Uterus (tissue), 3 donors: ENCODE measurements at regions not wholly inside any gene's neighbourhood (a gene's known extent, or its start where the extent isn't known, plus 50 kb on each side); places are given as distances from the start of the nearest gene placed in this dataset.
"Not testable (repeated sequence)": the region's sequence is repeated elsewhere in the genome, so short reads cannot be mapped to it uniquely, and the experiment has no call there.

Source experiments
- DNase-seq, 2 donors: peaks; one replicate each; pipeline ENCODE4 v3.0.0-alpha.2; 2019 to 2020
- H3K27ac ChIP-seq, 2 donors: fragments of 200-600 bp; sonication (generic); 1 replicate in 1 of 2; 2 replicates in 1 of 2; pipeline ENCODE4 v1.5.1; 2016 to 2018
- H3K27me3 ChIP-seq, 2 donors: fragments of 200-600 bp; sonication (generic); one replicate each; pipeline ENCODE4 v1.5.1; 2018 to 2019; ENCODE audit warnings: control low read depth in 1 of 2
- H3K36me3 ChIP-seq, 2 donors: fragments of 200-600 bp; sonication (generic); one replicate each; pipeline ENCODE4 v1.5.1; 2019; ENCODE audit warnings: control low read depth in 1 of 2
- H3K4me1 ChIP-seq, 2 donors: fragments of 200-600 bp; sonication (generic); one replicate each; pipeline ENCODE4 v1.5.1; 2018 to 2019; ENCODE audit warnings: control low read depth in 1 of 2
- H3K4me3 ChIP-seq, 2 donors: fragments of 200-600 bp; sonication (generic); 1 replicate in 1 of 2; 2 replicates in 1 of 2; pipeline ENCODE4 v1.5.1; 2018 to 2019; ENCODE audit warnings: mild to moderate bottlenecking in 1 of 2
- H3K9me3 ChIP-seq, 2 donors: fragments of 200-600 bp; sonication (generic); one replicate each; pipeline ENCODE4 v1.5.1; 2019; ENCODE audit warnings: control low read depth in 1 of 2
- POLR2A ChIP-seq, 2 donors: fragments of 450-650 bp; IDR thresholded peaks; one replicate each; pipeline ENCODE4 v1.6.1; 2016; ENCODE audit warnings: antibody characterized with exemption in 2 of 2, mild to moderate bottlenecking in 1 of 2, moderate library complexity in 1 of 2
- intact Hi-C: fragments of 100-400 bp; cut with DNase I; formaldehyde crosslinking; loops from one replicate; pipeline ENCODE4 v1.15.1; 2023; ENCODE audit warnings: low total_unique reads
- TF ChIP-seq, protein P1 (sequence below), 4 experiments: fragments of 200-600 bp in 2 of 4; fragments of 450-650 bp in 2 of 4; sonication (generic) in 2 of 4; IDR thresholded peaks; one replicate each; pipeline ENCODE4 v1.5.1; 2016 to 2019; ENCODE audit warnings: antibody characterized with exemption in 4 of 4, mild to moderate bottlenecking in 2 of 4, moderate library complexity in 1 of 4
- donor health status: DM: yes; HTN: yes; CAD: no.

- H3K9me3 ChIP-seq = no peaks in the 10 kb centered on the region
- TF ChIP-seq, protein P1, sequence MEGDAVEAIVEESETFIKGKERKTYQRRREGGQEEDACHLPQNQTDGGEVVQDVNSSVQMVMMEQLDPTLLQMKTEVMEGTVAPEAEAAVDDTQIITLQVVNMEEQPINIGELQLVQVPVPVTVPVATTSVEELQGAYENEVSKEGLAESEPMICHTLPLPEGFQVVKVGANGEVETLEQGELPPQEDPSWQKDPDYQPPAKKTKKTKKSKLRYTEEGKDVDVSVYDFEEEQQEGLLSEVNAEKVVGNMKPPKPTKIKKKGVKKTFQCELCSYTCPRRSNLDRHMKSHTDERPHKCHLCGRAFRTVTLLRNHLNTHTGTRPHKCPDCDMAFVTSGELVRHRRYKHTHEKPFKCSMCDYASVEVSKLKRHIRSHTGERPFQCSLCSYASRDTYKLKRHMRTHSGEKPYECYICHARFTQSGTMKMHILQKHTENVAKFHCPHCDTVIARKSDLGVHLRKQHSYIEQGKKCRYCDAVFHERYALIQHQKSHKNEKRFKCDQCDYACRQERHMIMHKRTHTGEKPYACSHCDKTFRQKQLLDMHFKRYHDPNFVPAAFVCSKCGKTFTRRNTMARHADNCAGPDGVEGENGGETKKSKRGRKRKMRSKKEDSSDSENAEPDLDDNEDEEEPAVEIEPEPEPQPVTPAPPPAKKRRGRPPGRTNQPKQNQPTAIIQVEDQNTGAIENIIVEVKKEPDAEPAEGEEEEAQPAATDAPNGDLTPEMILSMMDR (IDR thresholded peaks at IDR 0.05) = no peak
- TF ChIP-seq POLR2A (IDR thresholded peaks at IDR 0.05) = no peak
- no peak overlapping the region for H3K4me3 ChIP-seq
- no peaks in the 10 kb centered on the region for H3K4me1 ChIP-seq
- H3K27ac ChIP-seq = no peak overlapping the region
- no peaks in the 10 kb centered on the region for H3K36me3 ChIP-seq
- DNase-seq = no peak
- no peaks in the 10 kb centered on the region for H3K27me3 ChIP-seq
- intact Hi-C loops = no loop called here
Measured at GRCh38 chr12:23282701-23283100, 657.7 kb downstream of the ETNK1 start.

DNA sequence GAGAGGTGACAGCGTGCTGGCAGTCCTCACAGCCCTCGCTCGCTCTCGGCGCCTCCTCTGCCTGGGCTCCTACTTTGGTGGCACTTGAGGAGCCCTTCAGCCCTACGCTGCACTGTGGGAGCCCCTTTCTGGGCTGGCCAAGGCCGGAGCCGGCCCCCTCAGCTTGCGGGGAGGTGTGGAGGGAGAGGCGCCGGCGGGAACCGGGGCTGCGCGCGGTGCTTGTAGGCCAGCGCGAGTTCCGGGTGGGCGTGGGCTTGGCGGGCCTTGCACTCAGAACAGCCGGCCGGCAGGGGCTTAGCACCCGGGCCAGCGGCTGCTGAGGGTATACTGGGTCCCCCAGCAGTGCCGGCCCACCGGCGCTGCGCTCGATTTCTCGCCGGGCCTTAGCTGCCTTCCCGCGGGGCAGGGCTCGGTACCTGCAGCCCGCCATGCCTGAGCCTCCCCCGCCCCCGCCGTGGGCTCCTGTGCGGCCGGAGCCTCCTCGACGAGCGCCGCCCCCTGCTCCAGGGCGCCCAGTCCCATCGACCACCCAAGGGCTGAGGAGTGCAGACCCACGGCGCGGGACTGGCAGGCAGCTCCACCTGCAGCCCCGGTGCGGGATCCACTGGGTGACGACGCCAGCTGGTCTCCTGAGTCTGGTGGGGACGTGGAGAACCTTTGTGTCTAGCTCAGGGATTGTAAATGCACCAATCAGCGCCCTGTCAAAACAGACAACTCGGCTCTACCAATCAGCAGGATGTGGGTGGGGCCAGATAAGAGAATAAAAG is 661.0 kb downstream of the ETNK1 start:
- H3K27me3 ChIP-seq, intact Hi-C loops, H3K4me1 ChIP-seq, H3K9me3 ChIP-seq, H3K36me3 ChIP-seq, H3K27ac ChIP-seq, H3K4me3 ChIP-seq, DNase-seq: not testable (repeated sequence)

- Histone ChIP-seq H3K4me3 (no peak overlapping the region), H3K9me3 (no peaks in the 10 kb centered on the region), H3K36me3 (no peaks in the 10 kb centered on the region), H3K4me1 (no peaks in the 10 kb centered on the region), H3K27me3 (no peaks in the 10 kb centered on the region), H3K27ac (no peak overlapping the region)
- TF ChIP-seq POLR2A (IDR thresholded peaks at IDR 0.05) = no peak
- TF ChIP-seq, protein P1 (IDR thresholded peaks at IDR 0.05) = no peak
- DNase-seq = no peak
- intact Hi-C loops = no loop called here
Measured at GRCh38 chr12:23290627-23291330, 658.7 kb downstream of the SOX5 start.

DNA sequence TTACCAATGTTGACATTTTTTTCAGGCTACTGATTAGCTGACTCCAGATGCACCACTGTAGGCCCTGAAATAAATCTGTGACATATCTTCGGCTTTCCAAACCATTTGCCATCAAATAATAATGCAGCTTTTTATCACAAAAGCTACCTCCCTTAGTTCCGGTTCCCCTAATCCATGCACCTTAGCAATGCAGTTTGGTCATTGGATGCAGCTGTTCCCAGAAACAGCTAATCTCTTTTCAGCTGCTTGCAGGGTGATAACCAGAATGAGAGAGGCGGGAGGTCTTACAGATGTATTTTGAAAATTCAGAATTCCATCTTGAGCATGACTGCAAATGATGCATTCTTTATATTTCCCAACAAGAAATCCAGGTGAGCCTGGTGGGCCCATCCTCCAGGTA is 646.2 kb downstream of the SOX5 start:
- Histone ChIP-seq H3K36me3 (no peaks in the 10 kb centered on the region), H3K27ac (no peak overlapping the region), H3K27me3 (no peaks in the 10 kb centered on the region), H3K4me3 (no peak overlapping the region), H3K9me3 (no peaks in the 10 kb centered on the region), H3K4me1 (no peaks in the 10 kb centered on the region)
- intact Hi-C loops = no loop called here
- DNase-seq = no peak
- TF ChIP-seq, protein P1 (IDR thresholded peaks at IDR 0.05) = no peak
- no peak for TF ChIP-seq POLR2A (IDR thresholded peaks at IDR 0.05)

- no peaks in the 10 kb centered on the region for H3K27me3 ChIP-seq
- no peaks in the 10 kb centered on the region for H3K36me3 ChIP-seq
- no peak overlapping the region for H3K4me3 ChIP-seq
- intact Hi-C loops = no loop called here
- H3K27ac ChIP-seq = no peak overlapping the region
- TF ChIP-seq, protein P1 (IDR thresholded peaks at IDR 0.05) = no peak
- no peak for TF ChIP-seq POLR2A (IDR thresholded peaks at IDR 0.05)
- H3K9me3 ChIP-seq = no peaks in the 10 kb centered on the region
- DNase-seq = no peak
- no peaks in the 10 kb centered on the region for H3K4me1 ChIP-seq
Measured at GRCh38 chr12:23303821-23304220, 645.6 kb downstream of the SOX5 start.
